Astrocyte of the spinal cord (primary cell): ENCODE measurements at regions not wholly inside any gene's neighbourhood (a gene's known extent, or its start where the extent isn't known, plus 50 kb on each side); places are given as distances from the start of the nearest gene placed in this dataset.
"Not testable (repeated sequence)": the region's sequence is repeated elsewhere in the genome, so short reads cannot be mapped to it uniquely, and the experiment has no call there.

Source experiments
- DNase-seq: peaks from one replicate; pipeline ENCODE4 v3.0.0; 2011; ENCODE audit warnings: low read depth, low spot score
- H3K4me3 ChIP-seq: 2 replicates; pipeline ENCODE4 v1.5.1; 2011; ENCODE audit warnings: low read depth, mild to moderate bottlenecking, low read length, moderate library complexity
- in situ Hi-C: cut with HindIII; loops from 2 replicates; pipeline ENCODE4 v1.10.0; 2017; ENCODE audit warnings: low sequenced_read_pairs
- TF ChIP-seq, protein P1 (sequence below): IDR thresholded peaks from 2 replicates; pipeline ENCODE4 v1.5.1; 2012; ENCODE audit warnings: low read depth, mild to moderate bottlenecking, low read length, inconsistent platforms

DNA sequence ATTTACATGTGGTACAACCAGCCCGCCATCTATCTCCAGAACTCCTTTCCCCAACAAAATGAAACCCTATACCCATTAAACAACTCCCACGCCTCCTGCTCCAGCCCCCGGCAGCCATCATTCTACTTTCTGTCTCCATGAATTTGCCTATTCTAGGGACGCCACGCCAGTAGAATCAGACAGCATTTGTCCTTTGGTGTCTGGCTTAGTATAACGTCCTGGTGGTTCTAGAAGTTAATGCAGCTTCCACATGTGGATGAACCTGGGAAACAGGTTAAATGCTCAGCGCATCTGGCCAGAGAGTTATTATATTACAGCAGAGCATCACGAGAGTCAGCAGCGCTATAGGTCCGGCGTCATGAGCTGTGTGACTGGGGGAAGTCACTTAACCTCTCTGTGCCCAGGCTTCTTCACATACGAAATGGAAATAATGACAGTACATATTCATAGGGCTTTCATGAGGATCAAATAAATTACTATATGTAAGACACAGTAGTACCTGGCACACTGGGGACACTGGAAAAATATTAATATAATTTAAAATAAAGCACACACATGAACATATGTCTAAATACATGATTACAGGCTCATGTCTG, 178.7 kb upstream of the TAB2 start:
- H3K4me3 ChIP-seq, result no peak overlapping the region
- in situ Hi-C loops, result no loop called here
- no peak for DNase-seq
- TF ChIP-seq, protein P1, sequence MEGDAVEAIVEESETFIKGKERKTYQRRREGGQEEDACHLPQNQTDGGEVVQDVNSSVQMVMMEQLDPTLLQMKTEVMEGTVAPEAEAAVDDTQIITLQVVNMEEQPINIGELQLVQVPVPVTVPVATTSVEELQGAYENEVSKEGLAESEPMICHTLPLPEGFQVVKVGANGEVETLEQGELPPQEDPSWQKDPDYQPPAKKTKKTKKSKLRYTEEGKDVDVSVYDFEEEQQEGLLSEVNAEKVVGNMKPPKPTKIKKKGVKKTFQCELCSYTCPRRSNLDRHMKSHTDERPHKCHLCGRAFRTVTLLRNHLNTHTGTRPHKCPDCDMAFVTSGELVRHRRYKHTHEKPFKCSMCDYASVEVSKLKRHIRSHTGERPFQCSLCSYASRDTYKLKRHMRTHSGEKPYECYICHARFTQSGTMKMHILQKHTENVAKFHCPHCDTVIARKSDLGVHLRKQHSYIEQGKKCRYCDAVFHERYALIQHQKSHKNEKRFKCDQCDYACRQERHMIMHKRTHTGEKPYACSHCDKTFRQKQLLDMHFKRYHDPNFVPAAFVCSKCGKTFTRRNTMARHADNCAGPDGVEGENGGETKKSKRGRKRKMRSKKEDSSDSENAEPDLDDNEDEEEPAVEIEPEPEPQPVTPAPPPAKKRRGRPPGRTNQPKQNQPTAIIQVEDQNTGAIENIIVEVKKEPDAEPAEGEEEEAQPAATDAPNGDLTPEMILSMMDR, result no peak

DNA sequence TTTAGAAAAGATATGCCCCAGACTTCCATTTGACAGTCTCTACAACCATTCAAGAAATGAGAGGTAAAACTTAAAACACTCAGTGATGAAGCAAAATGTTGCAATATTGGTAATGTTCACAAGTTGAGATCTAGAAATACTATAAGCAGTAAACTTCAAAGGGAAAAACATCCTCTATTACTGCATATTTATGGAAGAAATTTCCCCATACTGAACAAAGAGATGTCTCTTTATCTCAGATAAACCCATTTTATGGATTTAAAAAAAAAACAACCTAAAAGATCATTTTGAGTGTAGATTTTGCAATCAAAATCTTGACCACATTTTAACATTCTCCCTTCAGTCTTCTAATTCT, 177.8 kb upstream of the TAB2 start:
- TF ChIP-seq, protein P1, result no peak
- in situ Hi-C loops, result no loop called here
- no peak for DNase-seq
- H3K4me3 ChIP-seq, result no peak overlapping the region

DNA sequence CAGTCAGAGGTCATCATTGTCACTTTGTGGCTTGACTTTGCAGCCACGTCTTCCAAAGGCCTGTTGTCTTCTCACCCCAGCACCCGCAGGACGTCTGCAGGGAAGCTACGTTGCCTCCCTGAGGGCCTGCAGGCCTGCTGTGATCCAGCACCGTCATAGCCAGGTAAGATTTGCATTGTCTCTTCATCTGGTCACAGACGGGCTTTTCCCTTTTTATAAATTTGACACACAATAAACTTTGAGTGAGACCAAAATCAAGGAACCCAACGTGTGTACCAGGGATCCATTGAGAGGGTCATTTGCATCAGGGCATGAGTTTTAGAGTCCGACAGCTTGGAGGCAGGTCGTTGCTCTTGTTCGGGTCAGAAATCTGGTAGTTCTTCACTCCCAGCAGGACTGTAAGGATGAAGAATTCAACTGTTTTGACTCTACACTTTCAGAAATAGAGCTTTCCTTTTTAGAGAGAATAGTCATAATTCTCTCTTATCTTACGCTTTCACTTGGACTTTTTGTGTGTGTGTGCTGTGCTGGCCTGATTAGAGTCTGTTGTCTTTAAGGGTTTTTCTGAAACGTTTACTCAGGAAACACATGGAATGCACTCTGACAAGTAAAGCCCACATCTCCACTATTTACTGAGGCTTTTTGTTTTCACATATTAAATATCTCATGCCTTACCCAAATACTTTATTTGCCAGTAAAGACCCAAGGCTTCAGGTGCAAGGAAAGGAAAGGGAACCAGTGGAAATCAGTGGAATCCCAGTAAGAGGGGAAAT, 177.2 kb upstream of the TAB2 start:
- TF ChIP-seq, protein P1, result no peak
- DNase-seq, result no peak
- H3K4me3 ChIP-seq, result no peak overlapping the region
- in situ Hi-C loops, result no loop called here

DNA sequence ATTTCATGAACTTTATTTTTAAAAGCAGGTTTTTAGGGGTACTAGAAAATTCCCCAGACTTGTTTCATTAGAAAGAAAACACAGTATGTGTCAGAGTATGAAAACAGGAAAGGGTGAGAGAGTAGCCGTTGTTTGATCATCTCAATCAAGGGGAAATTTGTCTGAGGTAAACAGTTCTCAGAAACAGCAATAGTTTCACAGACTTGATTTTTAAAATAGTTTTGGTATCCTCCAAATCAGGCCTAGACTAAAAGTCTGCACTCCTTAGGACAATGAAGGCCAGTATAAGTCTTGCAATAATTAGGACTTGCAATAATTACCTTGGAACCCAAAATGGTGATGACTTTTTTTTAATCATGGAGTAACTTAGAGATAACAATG, 176.6 kb upstream of the TAB2 start:
- in situ Hi-C loops, result no loop called here
- TF ChIP-seq, protein P1, result no peak
- H3K4me3 ChIP-seq, result no peak overlapping the region
- no peak for DNase-seq

DNA sequence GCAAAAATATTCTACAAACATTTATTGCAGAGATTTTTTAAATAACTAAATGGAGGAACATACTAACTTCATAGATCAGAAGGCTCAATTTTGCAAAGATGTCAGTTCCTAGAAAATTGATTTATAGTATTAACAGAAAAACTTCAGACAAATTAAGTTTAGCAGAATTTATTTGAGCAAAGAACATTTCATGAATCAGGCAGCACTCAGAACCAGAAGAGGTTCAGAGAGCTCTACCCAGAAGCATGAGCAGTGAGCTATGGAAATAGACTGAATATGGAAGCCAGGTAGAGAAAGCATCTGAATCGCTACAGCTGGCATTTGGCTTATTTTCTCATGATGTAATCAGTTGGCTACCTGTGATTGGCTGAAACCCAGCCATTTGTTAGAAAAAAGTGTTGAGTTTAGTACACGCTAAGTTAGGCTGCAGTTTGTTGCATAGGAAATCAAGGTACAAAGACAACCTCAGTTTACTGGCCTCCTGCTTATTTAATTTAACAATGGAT, 174.5 kb upstream of the TAB2 start:
- H3K4me3 ChIP-seq, result no peak overlapping the region
- TF ChIP-seq, protein P1, result no peak
- in situ Hi-C loops, result no loop called here
- no peak for DNase-seq

DNA sequence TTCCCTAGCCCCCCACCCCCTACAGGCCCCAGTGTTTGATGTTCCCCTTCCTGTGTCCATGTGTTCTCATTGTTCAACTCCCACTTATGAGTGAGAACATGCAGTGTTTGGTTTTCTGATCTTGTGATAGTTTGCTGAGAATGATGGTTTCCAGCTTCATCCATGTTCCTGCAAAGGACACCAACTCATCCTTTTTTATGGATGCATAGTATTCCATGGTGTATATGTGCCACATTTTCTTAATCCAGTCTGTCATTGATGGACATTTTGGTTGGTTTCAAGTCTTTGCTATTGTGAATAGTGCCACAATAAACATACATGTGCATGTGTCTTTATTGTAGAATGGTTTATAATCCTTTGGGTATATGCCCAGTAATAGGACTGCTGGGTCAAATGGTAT, 171.7 kb upstream of the TAB2 start:
- in situ Hi-C loops, DNase-seq, H3K4me3 ChIP-seq: not testable (repeated sequence)

DNA sequence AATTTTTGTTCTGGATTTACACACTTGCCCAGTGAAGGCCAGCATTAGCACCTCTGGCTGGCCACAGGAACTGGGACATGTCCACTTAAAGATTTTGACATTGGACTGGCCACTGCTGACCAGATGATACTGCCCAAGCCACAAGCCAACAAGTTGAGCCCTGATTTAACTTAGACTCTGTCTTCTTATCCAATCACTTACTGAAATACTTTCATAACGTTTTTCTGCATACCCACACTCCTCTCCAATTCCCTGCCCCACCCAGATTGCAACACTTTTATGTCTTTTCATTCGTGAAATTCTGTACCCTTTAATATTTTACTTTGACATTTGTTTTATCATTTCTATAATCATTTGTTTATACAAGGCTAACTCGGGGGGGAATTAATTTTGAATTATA, 170.3 kb upstream of the TAB2 start:
- in situ Hi-C loops, result no loop called here
- DNase-seq, result no peak
- TF ChIP-seq, protein P1, result no peak
- no peak overlapping the region for H3K4me3 ChIP-seq
